ENCODE measurements at regions not wholly inside any gene's neighbourhood (a gene's known extent, or its start where the extent isn't known, plus 50 kb on each side); places are given as distances from the start of the nearest gene placed in this dataset.

GRCh38 chr3:76969996-76970615, 69.8 kb upstream of the ROBO2 start (continued):
- TF ChIP-seq THRAP3 (IDR thresholded peaks at IDR 0.05; ENCODE audit: borderline replicate concordance): no peak
- no peak for TF ChIP-seq CREB5 (CRISPR knock-in tag; IDR thresholded peaks at IDR 0.05)
- no peak for TF ChIP-seq ZC3H4 (CRISPR knock-in tag; IDR thresholded peaks at IDR 0.05; ENCODE audit: borderline replicate concordance)
- TF ChIP-seq RFX1 (IDR thresholded peaks at IDR 0.05): no peak
- no peak for TF ChIP-seq OTX1 (CRISPR knock-in tag; IDR thresholded peaks at IDR 0.05)
- no peak for TF ChIP-seq POU5F1 (IDR thresholded peaks at IDR 0.05; ENCODE audit: borderline replicate concordance, low read depth, low read length, partially characterized antibody)
- TF ChIP-seq TCF3 (CRISPR knock-in tag; IDR thresholded peaks at IDR 0.05): no peak
- TF ChIP-seq FOXJ2 (tag; IDR thresholded peaks at IDR 0.05): no peak
- no peak for TF ChIP-seq HEY1 (CRISPR knock-in tag; IDR thresholded peaks at IDR 0.05; ENCODE audit: borderline replicate concordance)
- TF ChIP-seq REST (IDR thresholded peaks at IDR 0.05; ENCODE audit: borderline replicate concordance): no peak
- TF ChIP-seq REST (CRISPR knock-in tag; IDR thresholded peaks at IDR 0.05; ENCODE audit: low read depth): no peak

All from K562 (cell line).